HG03571 (cell line): ENCODE measurements at regions not wholly inside any gene's neighbourhood (a gene's known extent, or its start where the extent isn't known, plus 50 kb on each side); places are given as distances from the start of the nearest gene placed in this dataset.
"Not testable (repeated sequence)": the region's sequence is repeated elsewhere in the genome, so short reads cannot be mapped to it uniquely, and the experiment has no call there.

Experiments used
- ATAC-seq: cut with Tn5 transposase; IDR thresholded peaks from one replicate; pipeline ENCODE4 v1.9.1; 2021; ENCODE audit not compliant: unreplicated experiment

DNA sequence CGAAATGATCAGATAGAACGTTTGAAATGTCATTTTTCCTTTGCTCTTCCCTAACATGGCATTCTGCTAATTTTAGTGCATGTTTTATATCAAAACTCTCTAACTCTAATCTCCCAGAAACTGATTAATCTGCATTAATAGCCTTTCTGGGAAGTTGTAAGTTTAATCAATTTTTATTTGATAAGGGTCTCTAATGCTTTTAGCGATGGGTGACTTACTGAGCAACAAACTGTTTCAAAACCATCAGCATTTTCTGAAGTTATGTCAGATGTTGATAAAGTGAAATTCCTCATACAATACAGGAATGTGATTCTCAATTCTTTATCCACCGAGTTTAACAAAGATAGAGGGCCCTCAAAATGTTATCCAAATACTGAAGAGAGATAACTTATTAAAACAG is 431.6 kb upstream of the CXADR start:
- ATAC-seq = no peak

DNA sequence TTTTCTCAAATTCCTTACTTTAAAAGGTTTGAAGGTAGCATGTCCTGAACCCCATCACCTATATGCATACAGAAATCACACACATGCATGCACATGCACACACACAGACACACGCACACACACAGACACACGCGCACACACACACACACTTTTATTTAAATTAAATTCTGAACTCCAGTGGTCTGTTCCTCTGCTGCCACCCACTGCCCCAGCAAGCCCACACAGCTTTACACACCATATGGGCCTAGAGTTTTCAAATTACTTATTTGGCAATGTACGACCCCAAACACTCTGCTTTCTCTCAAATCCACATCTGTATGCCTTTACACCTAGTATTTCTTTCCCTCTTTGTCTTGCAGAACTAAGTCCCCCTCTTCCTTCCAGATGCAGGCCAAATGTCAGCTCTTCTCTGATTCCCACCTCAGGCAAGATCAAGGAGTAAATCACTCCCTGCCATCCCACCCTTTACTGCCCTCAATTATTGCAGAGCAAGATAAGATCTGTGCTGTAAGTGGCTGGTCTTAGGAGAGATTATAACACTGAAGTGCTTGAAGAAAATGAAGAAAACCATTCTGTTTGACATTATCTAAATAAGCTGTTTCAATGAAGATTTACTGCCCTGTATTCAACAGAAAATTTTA is 429.9 kb upstream of the CXADR start:
- ATAC-seq = no peak

DNA sequence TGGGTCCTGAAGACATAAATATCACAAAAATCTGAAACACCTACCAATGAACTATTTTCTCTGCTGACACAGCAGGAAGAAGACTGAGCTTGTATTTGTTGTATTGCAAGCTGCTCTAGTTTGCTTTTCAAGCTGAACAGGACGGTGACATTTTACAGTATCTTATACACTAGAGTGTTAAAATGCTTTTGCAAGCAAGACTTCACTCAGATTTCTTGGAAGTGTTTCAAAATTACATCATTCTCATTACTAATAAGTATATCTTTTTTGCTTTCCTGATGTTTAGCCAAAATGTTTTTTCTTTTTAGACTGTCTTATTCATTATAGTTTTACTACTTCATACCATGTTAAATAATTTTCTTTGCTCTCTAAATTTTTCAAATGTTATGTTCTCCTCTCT is 427.1 kb upstream of the CXADR start:
- no peak for ATAC-seq

DNA sequence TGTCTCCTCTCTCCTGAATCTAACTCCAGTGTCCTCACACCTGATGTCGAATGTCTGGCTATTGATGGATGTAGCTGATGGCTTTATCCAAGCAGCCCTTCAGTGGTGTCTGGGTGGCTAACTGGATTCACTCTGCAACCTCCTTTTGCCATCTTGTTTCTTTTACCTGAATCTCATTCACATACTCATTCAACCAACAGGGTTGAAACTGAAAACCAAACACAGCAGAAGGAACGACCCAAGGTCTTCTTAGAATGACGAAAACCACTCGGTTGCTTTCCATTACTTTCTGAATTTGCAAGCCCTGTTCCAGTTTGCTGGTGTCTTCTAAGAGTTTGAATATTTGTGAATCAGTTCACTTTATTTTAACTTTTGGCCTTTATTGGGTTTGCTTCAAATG is 424.3 kb upstream of the CXADR start:
- no peak for ATAC-seq

DNA sequence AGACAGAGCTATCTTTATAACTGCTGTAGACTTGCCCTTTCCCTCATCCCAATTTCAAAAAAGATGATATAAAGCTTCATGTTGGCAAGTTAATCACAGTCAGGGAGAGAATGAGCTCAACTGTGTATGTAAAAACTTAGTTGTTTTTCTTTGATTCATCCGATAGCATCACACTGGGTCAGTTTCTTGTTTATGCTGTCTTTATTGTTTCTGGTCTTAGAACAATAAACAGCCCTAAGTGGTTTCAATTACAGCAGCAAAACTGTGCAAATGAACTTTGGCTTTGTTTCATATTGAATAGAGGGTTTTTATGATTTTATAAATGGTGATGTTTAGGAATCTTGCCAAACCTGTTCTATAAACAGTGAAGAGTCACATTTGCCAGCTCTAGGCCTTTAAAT is 423.8 kb upstream of the CXADR start:
- no peak for ATAC-seq

DNA sequence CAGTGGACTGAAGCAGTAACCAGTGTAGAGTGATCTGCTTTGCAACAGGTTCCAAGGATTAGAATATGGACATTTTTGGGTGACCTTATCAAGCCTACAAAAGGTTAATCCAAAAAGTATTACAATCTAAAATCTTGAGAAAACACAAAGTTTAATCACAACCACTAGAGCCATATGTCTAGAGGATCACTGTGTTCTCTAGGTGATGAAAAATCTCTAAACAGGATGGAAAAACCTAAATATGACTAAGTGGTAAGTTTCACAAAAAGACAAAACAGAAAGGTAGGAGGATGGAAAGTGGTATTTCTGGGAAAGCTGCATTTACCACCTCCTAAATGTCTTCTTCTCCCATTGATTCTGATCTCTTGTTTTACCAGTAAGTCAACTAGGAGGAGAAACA is 411.1 kb upstream of the CXADR start:
- no peak for ATAC-seq

DNA sequence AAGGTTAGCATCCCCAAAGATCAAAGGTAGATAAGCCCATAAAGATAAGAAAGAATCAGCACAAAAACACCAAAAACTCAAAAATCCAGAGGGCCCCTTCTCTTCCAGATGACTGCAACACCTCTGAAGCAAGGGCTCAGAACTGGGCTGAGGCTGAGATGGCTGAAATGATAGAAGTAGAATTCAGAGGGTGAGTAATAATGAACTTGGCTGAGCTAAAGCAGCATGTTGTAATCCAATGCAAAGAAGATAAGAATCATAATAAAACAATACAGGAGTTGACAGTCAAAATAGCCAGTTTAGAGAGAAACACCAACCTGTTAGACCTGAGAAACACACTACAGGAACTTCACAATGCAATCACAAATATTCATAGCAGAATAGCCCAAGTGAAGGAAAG is 406.9 kb upstream of the CXADR start:
- ATAC-seq = no peak

DNA sequence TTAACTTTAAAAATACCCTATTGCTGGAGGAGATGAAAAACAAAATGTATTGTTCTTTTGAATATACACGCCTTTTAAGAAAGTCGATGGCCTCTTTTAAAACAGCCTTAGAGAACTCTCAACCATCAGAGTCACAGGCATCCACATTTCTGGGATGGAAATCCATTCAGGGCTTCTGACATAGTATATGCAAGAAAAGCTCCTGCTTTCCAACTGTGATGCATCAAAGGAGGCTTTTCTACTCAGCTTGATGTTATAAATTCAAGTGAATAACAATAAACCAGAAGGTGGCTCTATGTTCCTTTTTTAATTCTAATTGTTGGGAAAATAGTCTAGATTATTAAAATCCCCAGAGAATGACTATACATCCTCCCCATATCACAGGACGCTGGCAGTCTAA is 398.8 kb upstream of the CXADR start:
- no peak for ATAC-seq

DNA sequence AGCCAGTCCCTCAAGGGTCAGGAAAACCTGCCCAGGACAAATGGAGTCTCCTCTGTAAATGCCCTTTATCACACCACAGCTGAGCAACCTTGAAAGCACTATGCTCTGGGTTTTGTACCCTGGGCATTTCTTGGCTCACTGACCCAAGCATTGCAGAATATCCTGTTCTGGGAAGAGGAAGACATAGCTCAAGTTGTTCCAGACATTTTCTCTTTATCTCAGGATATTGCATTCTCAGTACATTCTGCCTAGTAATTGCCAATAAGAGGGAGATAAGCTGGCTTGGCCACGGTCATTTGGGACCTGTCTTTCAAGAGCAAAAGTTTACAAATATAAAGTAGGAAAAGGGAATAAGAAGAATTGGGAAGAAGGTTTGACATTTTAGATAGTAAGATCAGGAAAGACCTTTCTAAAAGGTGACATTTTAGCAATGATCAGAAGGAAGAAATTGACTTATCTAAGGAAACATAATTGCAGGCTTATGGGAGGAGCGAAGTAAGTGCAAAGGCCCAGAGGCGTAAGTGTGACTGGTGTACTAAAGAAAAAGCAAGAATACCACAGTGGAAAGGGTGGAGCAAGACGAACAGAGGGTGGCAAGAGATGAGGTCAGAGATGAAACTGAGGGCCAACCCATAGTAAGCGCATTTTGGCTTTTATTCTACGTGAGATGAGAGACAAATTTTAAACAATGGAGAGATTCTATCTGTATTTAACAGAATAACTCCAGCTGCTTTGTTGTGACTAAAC is 394.0 kb upstream of the CXADR start:
- ATAC-seq = no peak

DNA sequence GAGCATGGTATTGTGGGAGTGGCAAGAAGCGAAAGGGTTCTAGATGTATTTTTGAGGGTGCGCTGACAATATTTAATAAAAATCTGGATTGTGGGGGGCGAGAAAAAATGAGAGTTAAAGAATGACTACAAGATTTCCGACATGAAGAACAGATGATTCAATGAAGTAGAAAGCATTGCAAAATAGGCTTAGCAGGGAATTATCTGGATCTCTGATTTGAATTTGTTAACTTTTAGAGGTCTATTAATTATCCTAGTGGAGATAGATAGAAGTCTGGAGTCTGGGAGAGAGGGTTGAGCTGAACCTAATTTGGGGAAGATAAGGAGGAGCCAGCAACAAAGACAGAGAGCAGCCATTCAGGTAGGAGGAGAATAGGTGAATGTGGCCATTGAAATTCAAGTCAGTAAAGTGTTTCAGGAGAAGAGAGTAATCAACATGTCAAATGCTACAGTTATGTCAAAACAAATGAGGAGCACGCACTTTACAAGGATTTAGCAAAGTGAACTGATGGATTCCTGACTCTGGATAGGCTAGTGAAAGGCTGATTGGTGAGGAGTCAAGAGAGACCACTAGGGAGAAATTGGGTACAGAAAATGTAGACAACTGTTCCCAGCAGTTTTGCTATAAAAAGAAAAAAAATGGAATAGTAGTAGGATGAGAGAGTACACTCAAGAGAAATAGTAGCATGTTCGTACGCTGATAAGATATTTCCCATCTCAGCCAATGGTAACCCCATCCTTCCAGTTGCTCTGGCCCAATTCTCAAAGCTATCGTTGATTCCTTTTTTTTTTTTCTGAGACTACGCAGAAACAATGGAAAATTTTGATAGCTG is 393.2 kb upstream of the CXADR start:
- ATAC-seq = no peak

DNA sequence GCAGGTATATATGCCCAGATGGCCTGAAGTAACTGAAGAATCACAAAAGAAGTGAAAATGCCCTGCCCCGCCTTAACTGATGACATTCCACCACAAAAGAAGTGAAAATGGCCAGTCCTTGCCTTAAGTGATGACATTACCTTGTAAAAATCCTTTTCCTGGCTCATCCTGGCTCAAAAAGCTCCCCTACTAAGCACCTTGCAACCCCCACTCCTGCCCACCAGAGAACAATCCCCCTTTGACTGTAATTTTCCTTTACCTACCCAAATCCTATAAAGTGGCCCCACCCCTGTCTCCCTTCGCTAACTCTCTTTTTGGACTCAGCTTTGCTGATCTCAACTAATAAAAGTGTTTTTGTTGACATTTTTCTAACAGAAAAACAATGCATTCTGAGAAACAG is 385.4 kb upstream of the CXADR start:
- not testable (repeated sequence) for ATAC-seq

DNA sequence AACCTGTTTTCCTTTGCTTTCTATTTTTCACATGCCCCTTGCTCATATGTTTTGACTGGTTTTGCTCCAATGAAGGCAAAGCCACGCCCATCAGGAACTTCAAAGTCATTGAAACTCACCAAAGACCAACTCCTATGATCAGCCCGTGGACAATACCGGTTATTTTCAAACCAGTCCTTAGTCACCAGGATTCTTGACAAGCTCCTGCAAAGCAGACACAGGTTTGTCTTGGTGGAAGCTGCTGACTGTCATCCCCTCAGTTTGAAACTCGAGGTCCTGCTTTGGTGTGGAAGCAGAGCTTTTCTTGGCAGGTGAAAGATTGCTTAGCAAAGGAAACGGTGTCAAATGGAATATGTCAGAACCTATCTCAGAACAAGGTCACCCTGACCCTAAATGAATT is 384.7 kb upstream of the CXADR start:
- ATAC-seq = no peak

DNA sequence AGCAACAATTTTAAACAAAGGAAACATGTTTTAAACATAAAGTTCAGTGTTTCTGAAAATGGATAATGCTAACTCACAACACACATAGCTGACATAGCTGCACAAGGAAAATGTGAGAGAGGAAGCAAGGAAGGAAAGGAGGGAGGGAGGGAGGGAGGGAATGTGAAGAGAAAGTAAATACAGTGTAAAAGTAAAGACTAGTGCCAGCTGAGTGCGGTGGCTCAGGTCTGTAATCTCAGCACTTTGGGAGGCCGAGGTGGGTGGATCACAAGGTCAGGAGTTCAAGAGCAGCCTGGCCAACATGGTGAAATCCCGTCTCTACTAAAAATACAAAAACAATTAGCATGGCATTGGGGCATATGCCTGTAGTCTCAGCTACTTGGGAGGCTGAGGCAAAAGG is 373.7 kb upstream of the CXADR start:
- not testable (repeated sequence) for ATAC-seq

DNA sequence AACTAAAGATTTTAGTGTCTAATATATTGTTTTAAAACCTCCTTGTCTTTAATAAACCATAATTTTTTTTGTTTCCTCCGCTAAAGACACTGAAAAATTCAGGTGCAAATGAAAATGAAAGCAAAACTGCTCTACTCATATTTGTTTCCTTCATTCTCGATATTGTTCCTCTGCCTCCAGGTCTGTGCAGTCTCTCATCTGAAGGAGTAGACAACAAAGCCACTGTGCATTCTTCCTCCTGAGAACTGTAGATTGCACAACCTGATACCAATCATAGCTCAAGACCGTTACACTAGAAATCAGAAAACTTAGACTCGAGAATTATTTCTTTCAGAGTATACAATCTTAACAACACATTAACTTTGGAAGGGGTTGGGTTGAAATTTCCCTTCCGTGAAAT is 373.1 kb upstream of the CXADR start:
- no peak for ATAC-seq

DNA sequence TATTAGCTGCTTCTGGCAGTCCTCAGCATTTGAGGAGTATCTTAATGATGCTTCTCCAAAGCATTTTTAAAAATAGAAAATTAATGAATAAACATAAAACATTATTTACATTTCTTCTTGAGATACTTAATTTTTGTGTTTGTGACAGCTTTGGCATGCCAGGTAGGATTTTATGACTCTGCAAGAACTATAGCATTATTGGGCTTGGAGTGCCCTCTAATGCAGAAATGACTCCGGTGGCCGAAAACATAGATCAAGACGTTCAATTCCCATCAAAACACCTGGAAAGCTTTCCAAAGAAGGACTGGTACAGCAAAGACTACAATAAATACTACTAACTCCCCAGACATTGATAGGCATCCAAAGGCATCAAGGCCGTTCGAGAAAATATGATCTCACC is 366.4 kb upstream of the CXADR start:
- no peak for ATAC-seq

DNA sequence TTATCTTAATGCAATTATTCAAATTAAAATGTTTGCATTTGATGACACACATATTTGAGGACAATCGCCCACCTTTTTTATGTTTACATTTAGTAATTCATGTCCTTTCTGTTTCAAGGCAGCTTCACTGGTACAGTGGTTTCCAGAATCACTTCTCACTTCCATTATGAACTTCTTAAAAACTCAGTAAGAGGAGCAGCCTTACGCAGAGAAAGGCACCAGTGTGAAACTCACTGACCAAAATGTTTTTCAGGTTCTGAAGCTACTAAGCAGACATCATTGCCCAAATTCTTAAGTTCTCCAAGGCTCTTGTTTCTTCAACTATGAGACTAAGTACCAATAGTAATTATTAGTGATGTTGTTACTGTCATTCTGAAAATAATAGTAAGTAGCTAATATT is 353.1 kb upstream of the CXADR start:
- no peak for ATAC-seq

DNA sequence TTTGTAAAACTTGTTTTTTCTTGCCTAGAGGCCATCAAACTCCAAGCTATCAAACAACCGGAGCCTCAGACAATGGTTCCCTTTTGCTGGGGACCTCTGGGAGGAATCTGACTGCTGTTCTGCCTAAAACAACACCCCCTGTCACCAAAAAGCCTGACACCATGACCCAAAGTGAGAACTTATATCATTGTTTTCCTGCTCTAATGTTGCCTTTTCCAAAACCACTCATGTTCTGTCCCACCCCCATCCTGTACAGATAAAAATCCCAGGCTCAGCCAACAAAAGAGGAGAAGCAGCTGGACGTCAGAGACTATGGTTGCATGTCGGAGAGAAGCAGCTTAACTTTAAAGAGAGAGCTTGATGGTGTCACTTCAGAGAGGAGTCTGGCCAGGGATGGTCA is 327.2 kb upstream of the CXADR start:
- ATAC-seq = no peak

DNA sequence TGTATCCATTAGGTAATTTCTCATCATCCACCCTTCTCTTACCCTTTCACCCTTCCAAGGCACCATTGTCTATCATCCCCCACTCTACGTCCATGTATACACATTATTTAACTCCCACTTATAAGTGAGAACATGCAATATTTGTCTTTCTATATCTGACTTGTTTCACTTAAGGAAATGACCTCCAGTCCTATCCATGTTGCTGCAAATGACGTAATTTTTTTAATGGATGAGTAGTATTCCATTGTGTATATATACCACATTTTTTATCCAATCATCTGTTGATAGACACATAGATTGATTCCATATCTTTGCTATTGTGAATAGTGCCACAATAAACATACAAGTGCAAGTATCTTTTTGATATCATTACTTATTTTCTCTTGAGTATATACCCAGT is 322.9 kb upstream of the CXADR start:
- no peak for ATAC-seq

DNA sequence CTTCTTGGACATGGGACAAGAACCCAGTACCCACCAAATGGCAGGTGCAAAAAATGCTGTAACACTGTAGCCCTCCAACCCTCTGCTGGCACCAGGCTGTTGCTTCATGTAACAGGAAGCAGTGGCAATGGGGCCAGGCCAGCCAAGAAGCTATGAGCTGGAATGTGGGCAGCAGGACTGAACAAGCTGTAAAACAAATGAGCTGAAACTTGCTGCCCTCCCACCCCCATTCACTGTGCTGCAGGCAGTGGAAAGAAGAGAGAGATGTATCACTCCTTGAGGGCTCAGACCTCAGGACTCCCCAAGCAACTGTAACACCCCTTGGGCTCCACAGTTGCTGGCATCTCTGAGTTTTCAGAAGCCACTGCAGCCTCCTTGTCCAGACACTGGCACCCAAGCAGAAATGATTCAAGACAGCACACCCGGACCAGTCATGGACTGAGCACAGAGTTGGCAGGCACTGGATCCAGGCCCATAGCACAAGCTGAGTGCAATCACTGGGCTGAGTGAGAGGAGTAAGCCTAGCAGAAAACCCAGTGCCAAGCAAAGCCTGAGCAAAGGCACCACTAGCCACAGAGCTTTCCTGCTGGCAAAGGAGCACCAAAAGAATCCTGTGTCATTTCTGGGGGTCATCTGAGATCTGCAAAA is 321.4 kb upstream of the CXADR start:
- no peak for ATAC-seq

DNA sequence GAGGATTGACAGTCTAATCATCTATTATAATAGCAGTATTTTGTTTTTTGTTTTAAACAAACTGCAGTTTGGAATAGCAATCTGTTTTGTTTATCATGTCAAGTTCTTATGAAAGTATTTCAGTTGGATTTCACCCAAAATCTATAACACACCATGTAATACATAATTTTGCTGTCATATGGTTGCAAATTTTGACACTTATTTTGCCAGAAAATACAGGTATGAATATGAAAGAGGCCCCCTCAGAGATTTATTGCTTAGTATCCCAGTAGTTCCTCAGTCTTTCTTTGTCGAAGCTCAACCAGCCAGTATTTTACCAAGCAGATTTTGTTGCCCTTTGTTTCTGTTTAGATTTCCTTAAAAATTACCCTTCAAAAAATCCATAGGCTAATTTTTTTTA is 317.5 kb upstream of the CXADR start:
- no peak for ATAC-seq

DNA sequence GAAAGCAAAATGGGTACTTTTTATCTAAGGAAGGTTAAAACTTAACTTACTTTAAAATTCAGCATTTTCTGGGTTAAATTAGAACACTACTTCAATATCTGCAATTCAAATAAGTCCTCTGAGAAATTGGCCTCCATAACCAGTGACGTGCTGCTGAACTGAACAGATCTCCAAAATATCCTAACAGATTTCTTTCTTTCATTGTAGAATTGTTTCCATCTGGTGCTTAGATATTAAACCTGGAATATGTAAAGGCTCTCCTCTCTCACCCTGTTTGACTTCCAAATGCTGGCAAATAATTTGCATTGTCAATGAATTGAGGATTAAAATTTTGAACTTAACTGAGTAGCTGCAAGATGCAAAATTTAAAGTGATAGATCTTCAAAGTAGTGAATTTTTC is 316.9 kb upstream of the CXADR start:
- ATAC-seq = no peak

DNA sequence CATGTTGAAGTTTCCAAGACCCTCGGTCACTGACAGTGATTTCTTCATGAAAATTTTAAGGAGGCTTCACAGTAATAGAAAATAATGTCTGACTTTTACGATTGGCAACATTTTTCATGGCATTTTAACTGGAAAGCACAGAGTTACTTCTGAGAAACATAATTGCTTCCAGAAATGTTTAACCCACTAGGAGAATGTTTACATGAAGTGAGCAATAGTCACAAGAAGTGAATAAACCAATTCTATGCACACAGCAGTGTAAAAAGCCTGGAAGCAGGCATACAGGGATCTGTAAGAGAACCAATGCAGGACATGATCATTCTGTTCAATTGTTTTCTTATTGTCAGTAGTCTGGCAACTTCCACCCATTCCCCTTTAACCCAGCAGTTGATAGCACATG is 316.2 kb upstream of the CXADR start:
- no peak for ATAC-seq
